IPS-18c (cell line): ENCODE measurements at regions not wholly inside any gene's neighbourhood (a gene's known extent, or its start where the extent isn't known, plus 50 kb on each side); places are given as distances from the start of the nearest gene placed in this dataset.

Experiments
- H3K4me3 ChIP-seq: 2 replicates; pipeline ENCODE4 v1.7.0; 2013; ENCODE audit warnings: low read depth, mild to moderate bottlenecking, low read length, moderate library complexity; ENCODE audit not compliant: insufficient read depth
- H3K9me3 ChIP-seq: one replicate; pipeline ENCODE4 v1.6.1; 2013; ENCODE audit warnings: mild to moderate bottlenecking, low read length, moderate library complexity; ENCODE audit not compliant: control insufficient read depth, insufficient read depth

DNA sequence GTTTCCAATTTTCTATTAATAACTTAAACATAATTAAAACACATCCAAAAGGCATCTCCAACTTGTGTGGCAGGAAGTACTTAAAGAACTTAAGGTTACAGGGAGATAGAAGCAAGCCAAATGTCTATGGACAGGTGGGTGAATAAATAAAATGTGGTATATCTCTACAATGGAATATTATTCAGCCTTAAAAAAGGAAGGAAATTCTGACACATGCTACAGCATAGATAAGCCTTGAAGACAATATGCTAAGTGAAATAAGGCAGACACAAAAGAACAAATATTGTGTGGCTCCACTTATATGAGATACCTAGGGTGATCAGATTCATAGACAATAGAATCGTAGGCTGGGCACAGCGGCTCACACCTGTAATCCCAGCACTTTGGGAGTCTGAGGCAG is 109.6 kb downstream of the WT1 start:
- no peaks in the 10 kb centered on the region for H3K9me3 ChIP-seq

DNA sequence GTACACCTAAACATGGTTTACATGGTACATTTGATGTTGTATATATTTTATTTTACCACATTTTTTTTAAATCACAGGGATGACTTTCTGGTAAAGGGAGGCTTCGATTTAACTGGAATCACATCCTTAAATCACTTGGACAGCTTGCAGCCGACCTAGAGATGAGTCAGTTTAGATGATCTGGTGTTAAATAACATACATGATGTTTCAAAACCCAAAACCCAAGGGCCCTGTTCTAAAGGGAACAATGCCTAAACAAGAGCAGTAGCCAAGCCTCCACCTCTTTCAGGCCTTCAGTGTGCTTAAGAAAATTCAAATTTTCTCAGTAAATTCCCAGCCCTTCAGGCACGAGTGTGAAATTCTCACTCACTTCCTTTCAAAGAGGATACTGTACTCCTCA is 108.8 kb downstream of the WT1 start:
- Histone ChIP-seq H3K9me3 (no peaks in the 10 kb centered on the region), H3K4me3 (no peak overlapping the region)

More for the DNA sequence above, 109.6 kb downstream of the WT1 start:
- no peak overlapping the region for H3K4me3 ChIP-seq

DNA sequence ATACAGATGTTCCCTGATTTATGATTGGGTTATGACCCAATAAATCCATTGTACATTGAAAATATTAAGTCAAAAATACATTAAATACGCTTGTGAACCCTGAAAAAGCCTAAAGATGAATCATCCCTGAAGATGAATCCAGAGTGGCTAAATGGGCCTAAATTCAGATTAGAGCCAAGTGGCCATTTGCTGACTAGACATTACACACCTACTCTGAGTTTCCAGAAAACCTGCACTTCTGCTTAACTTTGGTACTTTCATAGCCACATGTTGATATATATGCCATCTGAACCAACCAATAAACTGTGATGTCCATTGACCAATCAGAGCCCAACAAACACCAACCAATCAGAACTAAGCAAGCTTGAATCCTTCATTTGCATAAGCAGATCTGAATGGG is 106.9 kb downstream of the WT1 start:
- Histone ChIP-seq H3K4me3 (no peak overlapping the region), H3K9me3 (no peaks in the 10 kb centered on the region)

DNA sequence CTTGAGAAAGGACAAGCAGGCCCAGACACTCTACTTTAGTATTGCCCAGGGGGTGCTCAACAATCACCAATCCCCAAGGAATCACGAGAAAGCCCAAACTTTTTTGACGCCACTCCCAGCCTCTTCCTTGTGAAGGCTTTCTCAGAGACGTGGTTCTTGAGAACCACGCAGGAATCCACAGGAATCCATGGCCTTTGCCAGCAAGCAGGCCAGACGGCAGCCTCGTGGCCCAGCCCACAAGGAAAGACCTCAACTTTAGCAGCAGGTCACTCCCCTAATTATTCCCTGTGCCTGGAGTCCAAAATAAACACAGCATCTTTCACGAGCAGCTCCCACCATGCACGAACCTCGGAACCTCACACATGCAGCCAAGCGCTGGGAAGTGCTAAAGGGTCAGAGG is 104.2 kb downstream of the WT1 start:
- H3K4me3 ChIP-seq, result no peak overlapping the region
- H3K9me3 ChIP-seq, result peaks cover 2% of the 10 kb centered on the region

DNA sequence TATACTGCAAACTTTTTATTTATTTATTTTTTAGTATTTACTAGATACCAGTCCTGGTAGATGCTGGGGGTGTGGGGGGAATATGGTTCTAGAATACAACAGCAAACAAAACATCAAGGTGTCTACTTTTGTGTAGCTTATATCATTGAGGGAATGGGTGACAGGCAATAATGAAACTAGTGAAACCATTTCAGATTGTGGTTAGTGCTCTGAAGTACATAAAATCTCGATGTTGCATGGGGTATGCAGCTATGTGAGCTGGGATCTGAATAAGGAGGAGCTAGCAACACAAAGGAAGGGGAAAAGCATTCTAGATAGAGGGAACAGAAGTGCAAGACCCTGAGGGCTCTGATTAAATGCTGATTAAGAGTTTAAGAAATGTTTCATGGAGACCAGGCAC is 103.5 kb downstream of the WT1 start:
- Histone ChIP-seq H3K4me3 (no peak overlapping the region), H3K9me3 (peaks cover 2% of the 10 kb centered on the region)

DNA sequence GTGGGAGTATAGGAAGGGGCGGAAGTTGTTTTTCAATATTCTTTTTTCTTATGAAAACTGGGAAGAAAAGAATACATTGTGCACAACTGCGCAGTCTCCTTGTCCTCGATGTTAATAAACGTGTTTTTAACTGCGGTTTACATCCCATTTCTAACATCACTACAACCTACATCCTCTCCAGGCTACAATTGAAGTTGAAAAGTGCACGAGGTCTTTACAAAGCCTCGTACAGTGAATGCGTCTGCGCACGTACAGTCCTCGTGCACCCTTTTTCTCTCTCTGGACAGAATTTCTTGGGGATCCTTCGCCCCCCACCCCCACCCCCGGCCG is 102.4 kb downstream of the WT1 start:
- H3K4me3 ChIP-seq, result peak overlapping the region; percentile 69; the same call in 1 of the 2 replicates
- H3K9me3 ChIP-seq, result peaks cover 2% of the 10 kb centered on the region

DNA sequence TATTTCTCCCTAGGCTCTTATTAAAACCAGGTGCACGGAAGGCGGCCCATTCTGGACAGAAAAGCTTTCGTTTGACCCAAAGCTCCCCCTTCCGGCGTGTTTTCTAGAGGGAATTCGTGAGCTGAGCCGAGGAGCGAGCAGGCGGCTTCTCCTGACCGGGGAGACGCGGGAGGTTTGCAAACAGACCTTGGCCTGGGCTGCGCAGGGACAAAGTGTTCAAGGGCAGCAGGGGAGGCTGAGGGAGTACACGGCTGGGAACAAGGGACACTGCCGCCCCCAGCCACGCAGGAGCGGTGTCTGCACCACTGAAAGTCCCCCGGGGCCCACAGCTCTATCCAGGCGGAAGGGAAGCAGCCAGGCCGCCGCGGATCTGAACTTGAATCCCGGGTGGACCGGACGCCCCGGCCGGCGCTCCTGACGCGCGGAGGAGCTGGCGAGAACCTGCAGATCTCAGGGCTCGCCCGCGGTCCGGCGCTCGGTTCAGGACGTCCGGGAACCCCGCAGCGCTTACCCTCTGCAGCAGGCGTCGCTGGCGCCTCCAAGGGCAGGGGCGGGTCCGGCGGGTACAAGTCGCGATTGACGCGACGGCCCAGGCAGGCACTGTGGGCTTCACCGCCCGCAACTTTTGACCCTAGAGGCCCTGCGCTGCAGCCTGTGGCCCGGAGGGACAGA is 101.9 kb downstream of the WT1 start:
- peaks cover 2% of the 10 kb centered on the region for H3K9me3 ChIP-seq
- H3K4me3 ChIP-seq, result peak overlapping the region; percentile 69

DNA sequence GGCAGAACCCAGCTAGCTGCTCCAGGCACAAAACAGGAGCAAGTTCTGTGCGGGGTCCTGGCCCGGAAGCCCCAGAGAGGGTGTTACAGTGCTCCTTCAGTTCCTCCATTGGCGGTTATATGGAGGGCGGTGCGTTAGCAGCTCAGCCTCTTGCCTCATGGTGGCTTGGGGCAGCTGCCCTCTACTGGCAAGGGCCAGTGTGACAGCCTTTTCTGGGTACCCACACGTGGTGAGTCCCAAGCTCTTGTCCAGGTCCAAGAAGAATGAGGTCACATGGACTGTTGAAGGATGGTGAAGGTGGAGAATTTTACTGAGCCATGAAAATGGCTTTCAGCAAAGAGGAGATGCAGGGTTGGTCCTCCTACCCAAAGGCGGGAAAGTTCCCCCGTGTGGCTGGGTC is 100.5 kb downstream of the WT1 start:
- H3K4me3 ChIP-seq, result no peak overlapping the region

More for the DNA sequence above, 100.5 kb downstream of the WT1 start:
- peaks cover 2% of the 10 kb centered on the region for H3K9me3 ChIP-seq
